Hematopoietic multipotent progenitor cell (in vitro differentiated cells): ENCODE measurements at regions not wholly inside any gene's neighbourhood (a gene's known extent, or its start where the extent isn't known, plus 50 kb on each side); places are given as distances from the start of the nearest gene placed in this dataset.
"Not testable (repeated sequence)": the region's sequence is repeated elsewhere in the genome, so short reads cannot be mapped to it uniquely, and the experiment has no call there.

ENCODE experiments used
- DNase-seq, 3 donors: peaks; one replicate each; pipeline ENCODE4 v3.0.0-alpha.2; 2011 to 2015; ENCODE audit warnings: low read depth in 2 of 3, low spot score in 2 of 3

- DNase-seq, result no peak
These were observed 51.3 kb upstream of the CADPS start for GRCh38 chr3:62926494-62926893.

DNA sequence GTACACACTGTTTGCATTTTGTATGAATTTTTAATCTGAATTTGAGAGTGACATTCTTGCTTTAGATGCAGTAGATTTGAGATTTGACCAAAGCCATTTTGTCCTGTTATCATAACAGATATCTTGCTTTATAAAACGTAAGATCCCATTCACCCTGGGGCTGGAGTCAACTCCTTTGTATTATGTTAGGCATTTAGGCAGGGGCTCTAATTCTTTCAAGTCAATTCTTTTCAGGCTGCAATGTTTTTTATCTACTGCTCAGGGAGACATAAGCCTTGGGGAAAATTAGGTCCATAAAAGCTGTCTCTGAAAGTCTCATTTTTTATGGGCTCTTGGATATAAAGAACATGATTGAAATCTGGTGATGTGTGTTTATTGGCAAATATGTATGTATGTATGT lies 53.0 kb upstream of the CADPS start:
- DNase-seq, result no peak

- DNase-seq, result no peak
These were observed 54.6 kb upstream of the CADPS start for GRCh38 chr3:62929771-62930170.

GRCh38 chr3:62935793-62936192 lies 60.6 kb upstream of the CADPS start:
- no peak for DNase-seq

DNA sequence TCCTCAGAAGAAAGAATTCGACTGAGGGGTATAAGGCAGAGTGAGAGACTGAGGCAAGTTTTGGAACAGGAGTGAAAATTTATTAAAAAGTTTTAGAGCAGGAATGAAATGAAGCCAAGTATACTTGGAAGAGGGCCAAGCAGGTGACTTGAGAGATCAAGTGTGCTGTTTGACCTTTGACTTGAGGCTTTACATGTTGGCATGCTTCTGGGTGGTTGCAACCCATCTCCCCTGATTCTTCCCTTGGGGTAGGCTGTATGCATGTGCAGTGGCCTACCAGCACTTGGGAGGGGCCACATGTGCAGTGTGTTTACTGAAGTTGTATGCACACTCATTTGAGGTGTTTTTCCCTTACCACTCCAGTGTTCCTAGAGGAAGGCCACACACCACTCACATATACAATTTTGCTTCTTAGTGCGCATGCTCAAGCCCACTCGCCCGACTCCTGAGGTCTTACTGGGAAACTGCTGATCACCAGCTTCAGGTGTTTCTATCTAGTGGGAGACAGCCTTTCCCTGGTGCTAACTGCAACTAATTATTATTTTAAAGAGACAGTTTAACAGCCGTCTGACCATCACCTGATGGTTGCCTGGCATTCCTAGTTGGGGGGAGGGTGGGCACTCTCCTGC lies 61.5 kb upstream of the CADPS start:
- DNase-seq, result no peak

- no peak for DNase-seq
These were observed 63.4 kb upstream of the CADPS start for GRCh38 chr3:62938583-62938982.

DNA sequence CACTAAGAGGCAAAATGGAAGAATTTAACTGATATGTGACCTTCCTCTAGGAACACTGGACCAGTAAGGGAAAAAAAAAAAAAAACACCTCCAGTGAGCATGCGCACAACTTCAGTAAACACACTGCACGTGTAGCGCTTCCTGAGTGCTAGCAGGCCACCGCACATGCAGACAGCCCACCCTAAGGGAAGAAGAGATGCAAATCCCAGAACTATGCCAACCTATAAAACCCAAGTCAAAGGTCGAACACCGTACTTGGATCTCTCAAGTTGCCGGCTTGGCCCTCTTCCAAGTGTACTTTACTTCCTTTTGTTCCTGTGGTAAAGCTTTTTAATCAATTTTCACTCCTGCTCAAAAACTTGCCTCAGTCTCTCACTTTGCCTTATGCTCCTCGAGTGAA lies 64.5 kb upstream of the CADPS start:
- DNase-seq, result no peak

DNA sequence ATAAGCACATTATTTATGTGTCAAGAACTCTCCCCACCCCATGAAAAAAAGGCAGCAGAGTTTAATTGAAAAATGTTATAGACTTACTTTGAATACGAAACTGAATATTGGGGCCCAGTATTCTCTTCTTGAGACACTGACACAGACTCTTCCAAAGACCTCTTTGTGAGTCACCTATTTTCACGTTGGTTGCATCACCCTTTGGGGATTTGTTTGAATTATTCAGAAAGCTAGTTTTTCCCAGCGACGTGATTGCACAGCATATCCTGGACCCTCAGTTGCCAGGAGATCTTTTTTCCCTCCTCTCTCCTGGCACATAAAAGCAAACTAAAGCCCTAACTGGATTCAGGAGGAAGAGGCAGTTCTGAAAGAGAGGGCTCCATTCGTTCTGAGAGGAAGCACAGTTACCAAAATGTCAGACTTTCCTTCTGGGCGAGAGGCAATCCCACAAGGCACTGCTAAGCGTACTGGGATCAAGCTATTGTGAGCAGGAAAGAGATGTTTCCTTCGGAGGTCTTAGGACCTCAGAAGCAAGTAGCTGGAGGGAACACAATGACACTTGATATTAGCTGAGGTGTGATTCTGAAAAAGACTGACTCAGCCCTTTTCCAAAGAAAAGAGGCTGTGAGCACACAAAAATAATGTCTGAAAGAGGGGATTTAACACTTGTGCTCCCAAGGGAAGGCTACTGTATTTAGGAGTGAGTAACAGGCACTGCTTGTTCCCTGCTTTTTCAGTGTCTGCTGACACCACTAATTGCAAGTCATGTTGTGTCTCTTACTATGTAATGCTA lies 65.8 kb upstream of the CADPS start:
- no peak for DNase-seq

GRCh38 chr3:62942227-62942626 lies 67.0 kb upstream of the CADPS start:
- no peak for DNase-seq

GRCh38 chr3:62942764-62943163 lies 67.5 kb upstream of the CADPS start:
- DNase-seq, result no peak

DNA sequence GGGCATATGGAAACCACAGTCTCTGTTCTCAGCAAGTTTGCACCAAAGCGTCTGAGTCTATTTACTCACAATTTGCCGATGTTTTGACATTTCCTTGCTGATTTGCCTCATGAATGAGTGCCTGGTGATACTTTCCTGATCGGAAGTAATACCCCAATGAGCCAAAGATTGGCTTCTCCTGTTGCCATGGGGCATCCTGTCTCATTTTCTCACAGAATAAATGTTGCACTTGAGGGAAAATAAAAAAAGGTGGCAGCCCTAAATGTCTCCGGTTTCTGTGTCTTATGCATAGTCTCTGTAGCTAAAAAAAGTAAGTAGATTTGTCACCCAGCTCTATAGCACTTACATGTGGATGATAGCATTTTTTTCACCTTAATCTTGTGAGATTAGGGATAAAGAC lies 73.7 kb upstream of the CADPS start:
- no peak for DNase-seq

DNA sequence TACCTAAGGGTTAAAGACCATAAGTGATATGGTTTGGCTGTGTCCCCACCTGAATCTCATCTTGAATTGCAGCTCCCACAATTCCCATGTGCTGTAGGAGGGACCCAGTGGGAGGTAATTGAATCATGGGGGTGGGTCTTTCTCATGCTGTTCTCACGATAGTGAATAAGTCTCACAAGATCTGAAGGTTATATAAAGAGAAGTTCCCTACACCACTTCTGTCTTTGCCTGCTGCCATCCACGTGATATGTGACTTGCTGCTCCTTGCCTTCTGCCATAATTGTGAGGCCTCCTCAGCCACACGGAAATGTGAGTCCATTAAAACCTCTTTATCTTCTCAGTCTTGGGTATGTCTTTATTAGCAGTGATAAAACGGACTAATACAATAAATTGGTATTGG lies 75.0 kb upstream of the CADPS start:
- DNase-seq, result no peak

DNA sequence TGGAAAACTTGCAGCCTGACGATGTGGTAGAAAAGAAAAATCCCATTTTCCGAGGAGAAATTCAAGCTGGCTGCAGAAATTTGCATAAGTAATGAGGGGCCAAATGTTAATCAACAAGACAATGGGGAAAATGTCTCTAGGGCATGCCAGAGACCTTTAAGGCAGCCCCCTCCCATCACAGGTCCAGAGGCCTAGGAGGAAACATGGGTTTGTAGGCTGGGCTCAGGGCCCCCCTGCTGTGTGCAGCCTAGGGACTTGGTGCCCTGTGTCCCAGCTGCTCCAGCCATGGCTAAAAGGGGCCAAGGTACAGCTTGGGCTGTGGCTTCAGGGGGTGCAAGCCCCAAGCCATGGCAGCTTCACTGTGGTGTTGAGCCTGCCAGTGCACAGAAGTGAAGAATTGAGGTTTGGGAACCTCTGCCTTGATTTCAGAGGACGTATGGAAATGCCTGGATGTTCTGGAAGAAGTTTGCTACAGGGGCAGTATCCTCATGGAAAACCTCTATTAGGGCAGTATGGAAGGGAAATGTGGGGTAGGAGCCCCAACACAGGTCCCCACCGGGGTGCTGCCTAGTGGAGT lies 75.9 kb upstream of the CADPS start:
- DNase-seq, result no peak

DNA sequence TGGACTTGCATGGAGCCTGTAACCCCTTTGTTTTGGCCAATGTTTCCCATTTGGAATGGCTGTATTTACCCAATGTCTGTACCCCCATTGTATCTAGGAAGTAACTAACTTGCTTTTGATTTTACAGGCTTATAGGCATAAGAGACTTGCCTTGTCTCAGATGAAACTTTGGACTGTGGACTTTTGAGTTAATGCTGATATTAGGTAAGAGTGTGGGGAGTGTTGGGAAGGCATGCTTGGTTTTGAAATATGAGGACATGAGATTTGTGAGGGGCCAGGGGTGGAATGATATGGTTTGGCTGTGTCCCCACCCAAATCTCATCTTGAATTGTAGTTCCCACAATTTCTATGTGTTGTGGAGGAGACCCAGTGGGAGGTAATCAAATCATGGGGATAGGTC lies 76.7 kb upstream of the CADPS start:
- DNase-seq, result not testable (repeated sequence)

DNA sequence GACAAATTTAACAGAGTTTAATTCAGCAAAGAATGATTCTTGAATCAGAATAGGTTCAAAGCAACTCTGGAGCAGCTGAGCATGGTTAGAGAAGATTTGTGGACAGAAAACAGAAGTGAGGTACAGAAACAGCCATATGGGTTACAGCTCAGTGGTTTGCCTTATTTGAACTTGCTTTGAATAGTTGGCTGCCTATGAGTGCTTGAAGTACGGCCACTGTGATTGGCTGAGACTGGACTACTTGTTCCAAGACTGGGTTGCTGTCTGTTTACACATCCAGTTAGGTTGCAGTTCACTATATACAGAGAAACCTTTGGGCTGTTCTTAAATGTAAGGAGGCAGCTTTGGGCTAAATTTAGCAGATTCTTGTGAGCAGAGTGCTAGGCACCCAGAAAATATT lies 79.4 kb upstream of the CADPS start:
- DNase-seq, result no peak

DNA sequence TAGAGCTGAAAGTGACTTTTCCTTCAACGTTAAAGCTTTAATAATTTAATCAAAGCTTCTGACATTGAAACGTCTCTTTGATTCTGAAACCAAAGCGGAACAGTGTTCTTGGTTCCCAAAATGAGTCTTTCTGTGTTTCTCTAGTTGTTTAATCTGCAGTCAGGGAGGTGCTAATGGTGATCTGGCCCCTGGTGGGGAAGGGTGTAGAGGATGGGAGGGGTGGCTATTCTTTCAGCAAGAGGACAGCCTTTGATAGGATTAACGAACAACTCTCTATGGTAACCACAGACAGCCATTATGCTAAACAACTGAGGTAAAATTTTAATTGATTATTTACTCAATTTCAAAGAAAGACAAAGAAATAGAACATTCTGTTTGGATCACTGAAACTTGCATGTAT lies 79.9 kb upstream of the CADPS start:
- DNase-seq, result no peak

DNA sequence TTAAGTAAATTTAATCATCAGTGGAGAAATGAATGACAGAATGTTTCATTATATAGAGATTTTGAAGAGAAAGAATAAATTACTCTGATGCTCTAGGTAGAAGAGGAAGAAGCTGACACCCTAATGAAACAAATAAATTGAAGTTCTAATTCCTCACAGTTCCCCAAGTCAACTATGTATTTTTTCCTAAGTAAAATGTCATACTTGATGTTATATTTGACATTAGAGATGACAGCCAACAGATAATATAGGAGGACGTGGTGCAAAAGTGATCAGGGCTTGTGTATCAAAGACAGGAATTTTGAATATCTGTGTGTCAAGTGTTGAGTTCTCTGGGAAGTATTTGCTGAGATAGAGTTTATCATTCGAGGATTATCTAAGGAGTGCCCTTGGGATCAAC lies 81.2 kb upstream of the CADPS start:
- DNase-seq, result no peak

GRCh38 chr3:62961874-62962556 lies 86.8 kb upstream of the CADPS start:
- no peak for DNase-seq

GRCh38 chr3:62962714-62963113 lies 87.5 kb upstream of the CADPS start:
- no peak for DNase-seq

- no peak for DNase-seq
These were observed 90.1 kb upstream of the CADPS start for GRCh38 chr3:62965311-62965710.

GRCh38 chr3:62968128-62968527 lies 92.9 kb upstream of the CADPS start:
- DNase-seq, result no peak

DNA sequence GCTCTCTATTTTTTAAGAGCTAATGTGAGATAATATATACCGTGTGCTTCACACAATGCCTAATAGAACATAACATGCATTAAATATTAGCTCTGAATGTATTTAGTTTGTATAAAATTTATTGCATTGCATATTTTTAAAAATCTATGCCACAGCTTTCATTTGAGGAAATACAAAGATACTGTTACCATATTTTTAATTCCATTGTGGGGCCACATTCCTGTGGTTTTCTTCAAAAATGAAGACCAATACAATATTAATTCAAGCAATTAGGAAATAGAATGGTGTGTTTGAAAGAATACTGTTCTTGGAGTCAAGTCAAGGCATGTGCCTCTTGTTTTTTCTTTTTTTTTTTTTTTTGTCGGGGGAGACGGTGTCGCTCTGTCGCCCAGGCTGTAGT lies 95.4 kb upstream of the CADPS start:
- no peak for DNase-seq
